Heart right ventricle (tissue), 16 donors: ENCODE measurements at regions not wholly inside any gene's neighbourhood (a gene's known extent, or its start where the extent isn't known, plus 50 kb on each side); places are given as distances from the start of the nearest gene placed in this dataset.
"Not testable (repeated sequence)": the region's sequence is repeated elsewhere in the genome, so short reads cannot be mapped to it uniquely, and the experiment has no call there.

Experiments
- ATAC-seq, 8 donors: fragments of 200-7000 bp; cut with Tn5 transposase; one replicate each; pipeline ENCODE4 v1.9.1; 2020; ENCODE audit warnings: mild to moderate bottlenecking in 8 of 8, moderate library complexity in 8 of 8, moderate number of reproducible peaks in 1 of 8
- DNase-seq, 2 donors: peaks; one replicate each; pipeline ENCODE4 v3.0.0-alpha.2; 2020
- H3K27ac ChIP-seq, 10 donors: fragments of 200-600 bp; sonication (generic) in 2 of 10; one replicate each; pipeline versions ENCODE4 v1.5.0 to v1.8.0; 2020 to 2022; ENCODE audit warnings: mild to moderate bottlenecking in 3 of 10
- H3K27me3 ChIP-seq, 7 donors: fragments of 200-600 bp; one replicate each; pipeline ENCODE4 v1.8.0; 2021 to 2022; ENCODE audit warnings: mild to moderate bottlenecking in 2 of 7
- H3K36me3 ChIP-seq, 9 donors: fragments of 200-600 bp; sonication (generic) in 1 of 9; one replicate each; pipeline versions ENCODE4 v1.5.0 to v1.8.0; 2020 to 2022; ENCODE audit warnings: mild to moderate bottlenecking in 2 of 9
- H3K4me1 ChIP-seq, 9 donors: fragments of 200-600 bp; sonication (generic) in 1 of 9; one replicate each; pipeline versions ENCODE4 v1.5.0 to v1.8.0; 2020 to 2022; ENCODE audit warnings: mild to moderate bottlenecking in 4 of 9
- H3K4me3 ChIP-seq, 10 donors: fragments of 200-600 bp; sonication (generic) in 2 of 10; one replicate each; pipeline versions ENCODE4 v1.5.0 to v1.8.0; 2020 to 2022; ENCODE audit warnings: mild to moderate bottlenecking in 7 of 10, moderate library complexity in 2 of 10
- H3K9me3 ChIP-seq, 11 donors: fragments of 200-600 bp in 10 of 11; sonication (generic) in 2 of 11; one replicate each; pipeline versions ENCODE4 v1.5.0 to v1.8.0; 2013 to 2022; ENCODE audit warnings: mild to moderate bottlenecking in 2 of 11, control low read depth in 1 of 11, moderate library complexity in 1 of 11
- WGBS, 2 donors: extraction: QIAGEN DNeasy Blood & Tissue Kit; methylation state at CpG; one replicate each; pipeline ENCODE4 v1.1.7; 2013; ENCODE audit warnings: inconsistent platforms in 1 of 2; 5-methylcytosine and 5-hydroxymethylcytosine counted together
- intact Hi-C, 10 donors: fragments of 100-400 bp; cut with DNase I; formaldehyde crosslinking; loops; one replicate each; pipeline versions ENCODE4 v1.11.1 to v1.14.2; 2022
- TF ChIP-seq, protein P1 (sequence below), 9 donors: fragments of 200-600 bp; sonication (generic) in 2 of 9; IDR thresholded peaks; one replicate each; pipeline versions ENCODE4 v1.5.0 to v1.8.0; 2021 to 2022; ENCODE audit warnings: antibody characterized with exemption in 9 of 9, mild to moderate bottlenecking in 5 of 9, moderate library complexity in 1 of 9
- donor health status: Arrhythmogenic right ventricular cardiomyopathy.
- donor health status: ischemic (EF 13 %, LVEDD 7.1; RV severe dilation, severe dysfunction).
- donor health status: healthy with polysubstance abuse.
- donor health status: DM: no; HTN: yes; CAD: no.
- donor health status: DM: no; HTN: no; CAD: no.
- donor health status: ischemic (EF 25% LVEDD 6.9; RV normal size, moderate dysfunction).
- donor health status: ischemic (EF 25% LVEDD 5.7; RV mildly dilated, moderate dysfunction).
- donor health status: healthy.
- donor health status: DM: yes; HTN: yes; CAD: no.
- donor health status: Ischemic cardiomyopathy.
- donor health status: ischemic (EF 35%, LVEDD 5.7; RV mildly dilated, moderate dysfunction).
- donor health status: nonischemic (EF 11% LVEDD 7.7; RV severe dilation, severe dysfunction).
- donor health status: DM: yes; HTN: yes; CAD: no.
- donor health status: PGD.
- donor health status: ischemic (EF 29% LVEDD 5.4; RV normal size, mild dysfunction).
- donor health status: nonischemic (EF 23%, LVEDD 6.1; RV moderate dilation, normal function).

DNA sequence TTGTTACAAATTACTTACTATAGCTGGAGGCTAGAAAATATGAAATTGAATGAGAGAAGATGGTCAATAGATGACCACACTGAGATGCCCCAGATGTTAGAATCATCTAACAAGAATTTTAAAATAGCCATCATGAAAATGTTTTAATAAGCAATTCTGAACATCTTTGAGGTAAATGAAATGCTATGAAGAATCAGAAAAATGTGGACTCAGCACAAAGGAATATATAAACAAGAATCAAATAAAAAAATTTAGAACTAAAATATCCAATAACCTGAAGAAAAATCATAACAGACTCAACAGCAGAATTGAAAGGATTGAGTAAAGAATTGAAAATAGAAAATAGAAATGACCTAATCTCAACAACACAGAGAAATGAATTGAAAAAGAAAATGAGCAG, 248.5 kb downstream of the PRDM9 start:
- intact Hi-C loops = no loop called here
- Histone ChIP-seq H3K27ac (no peak overlapping the region), H3K4me3 (no peak overlapping the region), H3K27me3 (no peaks in the 10 kb centered on the region), H3K4me1 (no peaks in the 10 kb centered on the region), H3K36me3 (no peaks in the 10 kb centered on the region), H3K9me3 (no peaks in the 10 kb centered on the region)
- TF ChIP-seq, protein P1, sequence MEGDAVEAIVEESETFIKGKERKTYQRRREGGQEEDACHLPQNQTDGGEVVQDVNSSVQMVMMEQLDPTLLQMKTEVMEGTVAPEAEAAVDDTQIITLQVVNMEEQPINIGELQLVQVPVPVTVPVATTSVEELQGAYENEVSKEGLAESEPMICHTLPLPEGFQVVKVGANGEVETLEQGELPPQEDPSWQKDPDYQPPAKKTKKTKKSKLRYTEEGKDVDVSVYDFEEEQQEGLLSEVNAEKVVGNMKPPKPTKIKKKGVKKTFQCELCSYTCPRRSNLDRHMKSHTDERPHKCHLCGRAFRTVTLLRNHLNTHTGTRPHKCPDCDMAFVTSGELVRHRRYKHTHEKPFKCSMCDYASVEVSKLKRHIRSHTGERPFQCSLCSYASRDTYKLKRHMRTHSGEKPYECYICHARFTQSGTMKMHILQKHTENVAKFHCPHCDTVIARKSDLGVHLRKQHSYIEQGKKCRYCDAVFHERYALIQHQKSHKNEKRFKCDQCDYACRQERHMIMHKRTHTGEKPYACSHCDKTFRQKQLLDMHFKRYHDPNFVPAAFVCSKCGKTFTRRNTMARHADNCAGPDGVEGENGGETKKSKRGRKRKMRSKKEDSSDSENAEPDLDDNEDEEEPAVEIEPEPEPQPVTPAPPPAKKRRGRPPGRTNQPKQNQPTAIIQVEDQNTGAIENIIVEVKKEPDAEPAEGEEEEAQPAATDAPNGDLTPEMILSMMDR (IDR thresholded peaks at IDR 0.05) = no peak
- no peak for DNase-seq
- ATAC-seq = no peak

DNA sequence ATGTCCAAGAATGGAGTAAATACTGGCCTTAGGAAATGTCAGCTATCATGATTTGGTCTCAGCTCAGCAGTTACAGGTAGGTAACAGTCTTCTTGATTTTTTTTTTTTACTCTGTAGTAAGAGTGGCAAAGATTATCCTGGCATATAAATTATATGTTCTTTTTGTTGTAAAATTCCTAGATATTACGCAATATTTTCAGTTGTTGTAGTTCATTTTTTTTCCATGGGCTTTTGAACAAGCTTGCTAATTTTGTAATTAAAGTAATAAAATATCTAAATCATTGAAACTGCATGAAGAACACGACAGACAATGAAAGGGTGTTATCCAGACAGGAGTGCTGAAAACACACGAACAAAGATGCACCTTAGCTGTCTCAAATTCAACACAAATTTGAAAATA, 249.4 kb downstream of the PRDM9 start:
- TF ChIP-seq, protein P1 (IDR thresholded peaks at IDR 0.05) = no peak
- ATAC-seq = no peak
- DNase-seq = no peak
- no peaks in the 10 kb centered on the region for H3K9me3 ChIP-seq
- no peaks in the 10 kb centered on the region for H3K27me3 ChIP-seq
- intact Hi-C loops = no loop called here
- no peak overlapping the region for H3K4me3 ChIP-seq
- no peaks in the 10 kb centered on the region for H3K4me1 ChIP-seq
- no peak overlapping the region for H3K27ac ChIP-seq
- WGBS, 2 donors = 76 to 79% methylated on average over 3 of the region's 3 CpGs
- no peaks in the 10 kb centered on the region for H3K36me3 ChIP-seq

DNA sequence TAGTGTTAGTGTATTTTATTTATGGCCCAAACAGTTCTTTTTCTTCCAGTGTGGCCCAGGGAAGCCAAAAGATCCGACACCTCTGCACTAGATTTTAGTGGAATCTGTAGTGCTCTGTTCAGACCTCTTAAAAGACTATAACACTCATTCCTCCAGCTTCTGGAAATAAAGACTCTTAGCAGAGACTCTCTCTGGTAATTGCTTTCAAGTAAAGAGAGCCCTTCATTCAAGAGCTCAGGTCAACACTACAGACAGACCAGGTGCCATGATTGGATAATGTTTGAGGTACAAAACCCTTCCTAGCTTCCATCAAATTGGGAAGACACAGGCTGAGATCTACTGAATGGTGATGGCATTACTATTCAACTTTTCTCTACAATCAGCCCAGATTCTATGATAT, 255.8 kb downstream of the PRDM9 start:
- WGBS, 2 donors = 59 to 69% methylated on average over 1 of the region's 1 CpG
- H3K27ac ChIP-seq = no peak overlapping the region
- no peaks in the 10 kb centered on the region for H3K27me3 ChIP-seq
- no peak for ATAC-seq
- intact Hi-C loops = no loop called here
- no peaks in the 10 kb centered on the region for H3K4me1 ChIP-seq
- TF ChIP-seq, protein P1 (IDR thresholded peaks at IDR 0.05) = no peak
- H3K36me3 ChIP-seq = no peaks in the 10 kb centered on the region
- DNase-seq = no peak
- no peak overlapping the region for H3K4me3 ChIP-seq
- peaks cover 0 to 4% (median 0%) of the 10 kb centered on the region in 11 donors for H3K9me3 ChIP-seq

DNA sequence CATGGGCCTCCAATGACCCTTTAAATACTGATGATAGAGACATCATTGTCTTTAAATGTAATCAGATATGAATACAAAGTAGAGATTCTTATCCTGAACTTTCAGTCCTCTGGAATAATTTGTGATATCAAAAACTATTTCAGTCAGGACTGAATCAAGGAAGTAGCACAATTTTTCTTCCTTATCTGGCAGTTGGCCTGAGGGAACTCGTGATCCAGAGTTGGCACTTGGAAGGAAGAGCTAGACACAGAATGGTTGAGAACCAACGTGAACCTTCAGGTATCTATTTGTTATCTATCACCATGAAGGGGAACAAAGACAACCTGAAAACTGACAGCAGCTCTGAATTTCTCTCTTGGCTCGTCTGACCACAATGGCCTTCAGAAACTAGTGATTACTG, 269.3 kb downstream of the PRDM9 start:
- Histone ChIP-seq H3K27ac (no peak overlapping the region), H3K27me3 (no peaks in the 10 kb centered on the region), H3K4me3 (no peak overlapping the region), H3K4me1 (no peaks in the 10 kb centered on the region), H3K9me3 (peaks cover 0 to 2% (median 0%) of the 10 kb centered on the region in 11 donors), H3K36me3 (no peaks in the 10 kb centered on the region)
- TF ChIP-seq, protein P1 (IDR thresholded peaks at IDR 0.05) = no peak
- no peak for DNase-seq
- ATAC-seq = no peak
- 42 to 51% methylated on average over 3 of the region's 3 CpGs for WGBS, 2 donors
- intact Hi-C loops = no loop called here

DNA sequence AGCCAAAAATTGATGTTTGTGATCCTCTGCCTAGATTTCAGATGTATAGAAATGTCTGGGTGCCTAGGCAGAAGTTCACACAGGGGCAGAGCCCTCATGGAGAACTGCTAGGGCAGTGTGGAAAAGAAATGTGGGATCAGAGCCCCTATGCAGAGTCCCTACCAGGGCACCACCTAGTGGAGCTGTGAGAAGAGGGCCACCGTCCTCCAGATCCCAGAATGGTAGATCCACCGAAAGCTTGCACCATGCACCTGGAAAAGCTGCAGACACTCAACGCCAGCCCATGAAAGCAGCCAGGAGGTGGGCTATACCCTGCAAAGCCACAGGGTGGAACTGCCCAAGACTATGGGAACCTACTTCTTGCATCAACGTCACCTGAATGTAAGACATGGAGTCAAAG, 292.9 kb downstream of the PRDM9 start:
- ATAC-seq, H3K36me3 ChIP-seq, intact Hi-C loops, DNase-seq, H3K4me1 ChIP-seq, H3K27ac ChIP-seq, H3K27me3 ChIP-seq, H3K9me3 ChIP-seq, H3K4me3 ChIP-seq: not testable (repeated sequence)
- 84% methylated on average over 4 of the region's 4 CpGs for WGBS, 2 donors
